ENCODE measurements at regions not wholly inside any gene's neighbourhood (a gene's known extent, or its start where the extent isn't known, plus 50 kb on each side); places are given as distances from the start of the nearest gene placed in this dataset.

DNA sequence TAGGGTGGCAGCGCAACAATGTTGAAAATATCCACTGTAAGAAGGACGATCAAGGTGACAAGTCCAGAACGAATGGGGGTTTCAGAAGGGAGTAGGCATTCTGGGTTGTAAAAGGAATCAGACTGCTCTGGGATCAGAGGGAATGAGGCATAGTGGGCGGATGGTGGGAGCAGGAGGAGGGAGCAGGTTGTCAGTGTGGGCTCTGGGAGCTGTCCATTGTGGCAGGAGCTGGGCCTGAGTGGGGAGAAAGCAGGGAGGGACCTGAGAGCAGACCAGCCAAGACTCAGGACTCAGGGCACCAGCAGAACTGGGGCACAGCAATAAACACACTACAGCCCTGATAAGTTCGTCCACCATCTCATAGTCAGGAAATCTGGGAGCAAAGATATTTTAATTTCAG, 292.6 kb upstream of the MKI67 start:
- TF ChIP-seq CTCF (IDR thresholded peaks at IDR 0.05) (no peak), POLR2A (IDR thresholded peaks at IDR 0.05) (no peak), EP300 (IDR thresholded peaks at IDR 0.05) (no peak)

Data from sigmoid colon (tissue), 4 donors.